GM10248 (cell line): ENCODE measurements at regions not wholly inside any gene's neighbourhood (a gene's known extent, or its start where the extent isn't known, plus 50 kb on each side); places are given as distances from the start of the nearest gene placed in this dataset.

ENCODE experiments used
- CTCF ChIA-PET: fragments of 300-600 bp; sonication (Branson Sonifier 250); formaldehyde crosslinking; extraction: SDS; loops from one replicate; lab custom pipeline; 2021; ENCODE audit warnings: antibody characterized with exemption; lab: Yijun Ruan, JAX
- POLR2A ChIA-PET: fragments of 350-650 bp; sonication (Branson Sonifier 250); formaldehyde crosslinking; extraction: SDS; loops from one replicate; lab custom pipeline; 2020; ENCODE audit warnings: antibody characterized with exemption; lab: Yijun Ruan, JAX
- DNase-seq: peaks from one replicate; pipeline ENCODE4 v3.0.0; 2012; ENCODE audit errors: extremely low spot score
- TF ChIP-seq, protein P1 (sequence below): IDR thresholded peaks from 2 replicates; pipeline ENCODE4 v1.5.1; 2012; ENCODE audit warnings: mild to moderate bottlenecking, low read depth; ENCODE audit errors: extremely low read depth, missing control alignments, control extremely low read depth

DNA sequence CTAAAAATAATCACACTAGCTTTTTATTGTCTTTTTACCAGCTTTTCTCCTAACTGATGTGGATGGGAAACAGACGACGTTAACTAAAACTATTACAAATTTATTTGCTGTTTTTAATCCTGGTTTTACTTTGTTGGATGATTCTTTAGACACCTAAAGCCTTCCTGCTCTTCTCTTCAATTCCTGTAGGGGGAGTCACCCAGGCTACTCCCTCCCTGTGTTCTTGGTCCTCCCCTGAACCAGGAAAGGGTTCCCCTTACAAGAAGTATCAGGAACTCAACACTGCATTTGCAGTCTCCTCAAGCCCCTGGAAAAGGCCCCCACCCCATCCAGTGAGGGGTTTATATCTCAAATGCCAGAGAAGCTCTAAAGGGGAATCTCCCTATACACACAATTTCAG is 206.1 kb downstream of the SUCLA2 start:
- ChIA-PET CTCF (interaction anchor here (1.2 to 1.4 kb wide), 2 partner anchors 8 to 32 kb away, joined by 3 read pairs; no protein-coding TSS in a partner anchor), POLR2A (no interaction called here)
- no peak for DNase-seq
- TF ChIP-seq, protein P1, sequence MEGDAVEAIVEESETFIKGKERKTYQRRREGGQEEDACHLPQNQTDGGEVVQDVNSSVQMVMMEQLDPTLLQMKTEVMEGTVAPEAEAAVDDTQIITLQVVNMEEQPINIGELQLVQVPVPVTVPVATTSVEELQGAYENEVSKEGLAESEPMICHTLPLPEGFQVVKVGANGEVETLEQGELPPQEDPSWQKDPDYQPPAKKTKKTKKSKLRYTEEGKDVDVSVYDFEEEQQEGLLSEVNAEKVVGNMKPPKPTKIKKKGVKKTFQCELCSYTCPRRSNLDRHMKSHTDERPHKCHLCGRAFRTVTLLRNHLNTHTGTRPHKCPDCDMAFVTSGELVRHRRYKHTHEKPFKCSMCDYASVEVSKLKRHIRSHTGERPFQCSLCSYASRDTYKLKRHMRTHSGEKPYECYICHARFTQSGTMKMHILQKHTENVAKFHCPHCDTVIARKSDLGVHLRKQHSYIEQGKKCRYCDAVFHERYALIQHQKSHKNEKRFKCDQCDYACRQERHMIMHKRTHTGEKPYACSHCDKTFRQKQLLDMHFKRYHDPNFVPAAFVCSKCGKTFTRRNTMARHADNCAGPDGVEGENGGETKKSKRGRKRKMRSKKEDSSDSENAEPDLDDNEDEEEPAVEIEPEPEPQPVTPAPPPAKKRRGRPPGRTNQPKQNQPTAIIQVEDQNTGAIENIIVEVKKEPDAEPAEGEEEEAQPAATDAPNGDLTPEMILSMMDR = no peak

DNA sequence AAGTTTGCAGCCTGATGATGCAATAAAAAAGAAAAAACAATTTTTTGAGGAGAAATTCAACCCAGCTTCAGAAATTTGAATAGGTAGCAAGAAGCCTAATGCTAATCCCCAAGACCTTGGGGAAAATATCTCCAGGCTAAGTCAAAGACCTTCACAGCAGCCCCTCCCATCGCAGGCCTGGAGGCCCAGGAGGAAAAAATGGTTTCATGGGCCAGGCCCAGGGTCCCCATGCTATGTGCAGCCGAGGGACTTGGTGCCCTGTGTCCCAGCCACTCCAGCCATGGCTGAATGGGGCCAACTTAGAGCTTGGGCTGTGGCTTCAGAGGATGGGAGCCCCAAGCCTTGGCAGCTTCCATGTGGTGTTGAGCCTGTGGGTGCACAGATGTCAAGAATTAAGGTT is 210.3 kb downstream of the SUCLA2 start:
- TF ChIP-seq, protein P1 = no peak
- no peak for DNase-seq
- ChIA-PET CTCF (interaction anchor here (1.5 kb wide), 1 partner anchor 10 kb away, joined by 3 read pairs; no protein-coding TSS in a partner anchor), POLR2A (no interaction called here)

DNA sequence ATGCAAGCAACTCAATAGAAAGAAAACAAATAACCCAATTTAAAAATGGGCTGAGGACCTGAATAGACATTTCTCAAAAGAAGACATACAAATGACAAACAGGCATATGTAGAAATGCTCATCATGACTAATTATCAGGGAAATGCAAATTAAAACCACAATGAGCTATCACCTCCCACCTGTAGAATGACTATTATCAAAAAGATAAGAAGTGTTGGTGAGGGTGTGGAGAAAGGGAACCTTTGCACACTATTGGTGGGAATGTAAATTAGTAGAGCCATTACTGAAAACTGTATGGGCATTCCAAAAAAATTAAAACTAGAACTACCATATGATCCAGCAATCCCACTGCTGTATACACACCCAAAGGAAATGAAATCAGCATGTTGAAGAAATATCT is 212.2 kb downstream of the SUCLA2 start:
- CTCF ChIA-PET = no interaction called here
- POLR2A ChIA-PET = no interaction called here
- TF ChIP-seq, protein P1 = no peak
- no peak for DNase-seq

DNA sequence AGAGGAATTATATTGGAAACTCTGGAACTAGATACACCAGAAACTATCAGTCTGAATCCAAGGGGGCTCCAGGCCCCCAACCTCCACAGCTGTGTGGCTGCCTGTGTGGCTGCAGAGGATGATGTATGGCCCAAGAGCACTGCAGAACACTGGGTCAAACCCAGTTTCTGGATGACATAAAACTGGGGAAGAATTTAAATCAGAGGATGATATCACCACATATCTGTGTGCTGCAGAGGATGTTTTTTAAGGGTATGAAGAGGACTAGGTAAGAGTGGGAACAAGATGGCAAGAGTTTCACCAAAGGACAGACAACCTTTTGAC is 226.4 kb downstream of the SUCLA2 start:
- no peak for DNase-seq
- POLR2A ChIA-PET = no interaction called here
- CTCF ChIA-PET = interaction anchor here (1.0 to 1.4 kb wide), 2 partner anchors 812 to 944 kb away, joined by 3 to 4 read pairs; no protein-coding TSS in a partner anchor
- TF ChIP-seq, protein P1 = no peak

DNA sequence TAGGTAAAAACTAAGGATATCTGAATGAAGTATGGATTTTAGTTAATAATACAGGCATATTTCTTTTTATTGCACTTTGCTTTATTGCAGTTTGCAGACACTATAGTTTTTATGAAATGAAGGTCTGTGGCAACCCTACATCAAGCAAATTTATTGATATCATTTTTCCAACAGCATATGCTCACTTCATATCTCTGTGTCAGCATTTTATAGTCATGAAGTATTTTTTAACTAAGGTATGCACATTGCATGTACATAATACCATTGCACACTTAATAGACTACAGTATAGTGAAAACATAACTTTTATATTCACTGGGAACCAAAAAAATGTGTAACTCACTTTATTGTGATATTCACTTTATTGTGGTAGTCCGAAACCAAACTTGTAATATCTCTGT is 236.3 kb downstream of the SUCLA2 start:
- DNase-seq = no peak
- ChIA-PET CTCF (no interaction called here), POLR2A (no interaction called here)
- TF ChIP-seq, protein P1 = no peak

DNA sequence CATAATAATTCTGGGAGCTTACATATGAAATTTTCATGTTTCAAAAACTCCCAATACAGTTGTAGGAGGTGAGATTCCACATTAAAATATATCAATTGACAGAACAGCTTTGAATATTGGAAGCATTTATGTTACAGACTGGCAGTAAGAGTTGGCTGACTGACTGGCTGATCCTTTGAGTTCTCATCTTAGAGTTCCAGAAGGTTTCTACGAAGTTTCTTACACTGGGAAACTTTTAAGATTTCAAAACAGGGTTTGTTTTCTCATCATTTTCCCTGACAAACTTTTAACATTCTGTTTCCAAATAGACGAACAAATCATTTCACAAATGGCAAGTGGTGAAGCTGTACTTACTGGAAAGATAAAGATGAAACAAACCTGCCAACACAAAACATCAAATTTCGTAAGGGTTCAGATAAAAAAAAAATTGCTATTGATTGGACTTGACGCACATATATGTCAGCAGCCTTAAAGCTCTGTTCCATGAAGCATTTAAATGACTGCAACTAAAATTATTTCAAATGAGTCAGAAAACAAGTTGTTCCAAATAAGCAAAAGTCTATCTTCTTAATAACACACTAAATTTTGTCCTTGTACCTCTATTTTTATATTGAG is 243.5 kb downstream of the SUCLA2 start:
- POLR2A ChIA-PET = no interaction called here
- CTCF ChIA-PET = interaction anchor here (1.1 to 1.8 kb wide), 2 partner anchors 9 to 10 kb away, joined by 3 to 5 read pairs; no protein-coding TSS in a partner anchor
- DNase-seq = no peak
- TF ChIP-seq, protein P1 = no peak
